Stimulated activated memory B cell treated with anti-CD40 and anti-IgM and Interleukin-4, amounts not matched to agents 10 μg/mL and 1 μg/mL and 100 μg/mL, for 72 hours (primary cell): ENCODE measurements at regions not wholly inside any gene's neighbourhood (a gene's known extent, or its start where the extent isn't known, plus 50 kb on each side); places are given as distances from the start of the nearest gene placed in this dataset.

Source experiments
- ATAC-seq: fragments of 150-1000 bp; cut with Tn5 transposase; 2 replicates; pipeline ENCODE4 v1.10.0; 2021
- H3K27ac Mint-ChIP-seq: one replicate; pipeline ENCODE4 v1.8.0; 2022; ENCODE audit warnings: mild to moderate bottlenecking, mixed read lengths
- H3K27me3 Mint-ChIP-seq: one replicate; pipeline ENCODE4 v1.8.0; 2022; ENCODE audit warnings: mixed read lengths
- H3K36me3 Mint-ChIP-seq: one replicate; pipeline ENCODE4 v1.8.0; 2022; ENCODE audit warnings: mixed read lengths
- H3K4me1 Mint-ChIP-seq: one replicate; pipeline ENCODE4 v1.8.0; 2022; ENCODE audit warnings: mixed read lengths
- H3K4me3 Mint-ChIP-seq: one replicate; pipeline ENCODE4 v1.8.0; 2022; ENCODE audit warnings: mild to moderate bottlenecking, moderate library complexity, mixed read lengths
- H3K9me3 Mint-ChIP-seq: one replicate; pipeline ENCODE4 v1.8.0; 2022; ENCODE audit warnings: mixed read lengths

GRCh38 chr18:57854726-57855125 lies 51.6 kb upstream of the ATP8B1 start:
- no peak overlapping the region for H3K27ac Mint-ChIP-seq
- ATAC-seq: no peak
- no peaks in the 10 kb centered on the region for H3K27me3 Mint-ChIP-seq
- no peaks in the 10 kb centered on the region for H3K4me1 Mint-ChIP-seq
- H3K36me3 Mint-ChIP-seq: no peaks in the 10 kb centered on the region
- no peak overlapping the region for H3K4me3 Mint-ChIP-seq
- H3K9me3 Mint-ChIP-seq: no peaks in the 10 kb centered on the region

GRCh38 chr18:57853864-57854263 lies 50.7 kb upstream of the ATP8B1 start:
- Mint-ChIP-seq H3K36me3 (no peaks in the 10 kb centered on the region), H3K4me1 (no peaks in the 10 kb centered on the region), H3K9me3 (no peaks in the 10 kb centered on the region), H3K27me3 (no peaks in the 10 kb centered on the region), H3K27ac (no peak overlapping the region), H3K4me3 (no peak overlapping the region)
- ATAC-seq: no peak

DNA sequence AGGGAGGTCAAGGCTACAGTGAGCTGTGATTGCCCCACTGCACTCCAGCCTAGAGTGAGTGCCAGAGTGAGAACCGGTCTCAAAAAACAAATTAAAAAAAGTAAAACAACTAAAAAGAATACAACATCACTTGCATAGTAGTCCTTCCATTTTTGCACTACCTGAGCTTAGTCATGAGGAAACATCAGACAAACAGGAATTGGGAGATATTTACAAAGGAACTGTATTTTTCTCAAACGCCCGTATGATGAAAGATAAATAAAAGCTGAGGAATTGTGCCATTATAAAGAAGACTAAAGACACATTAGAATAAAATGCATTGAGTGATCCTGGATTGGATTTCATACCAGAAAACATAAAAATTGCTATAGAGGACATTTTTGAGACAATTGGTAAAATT lies 50.0 kb upstream of the ATP8B1 start:
- Mint-ChIP-seq H3K27me3 (no peaks in the 10 kb centered on the region), H3K4me1 (no peaks in the 10 kb centered on the region), H3K36me3 (no peaks in the 10 kb centered on the region), H3K27ac (no peak overlapping the region), H3K4me3 (no peak overlapping the region), H3K9me3 (no peaks in the 10 kb centered on the region)
- no peak for ATAC-seq
